Neural progenitor cell (in vitro differentiated cells): ENCODE measurements at regions not wholly inside any gene's neighbourhood (a gene's known extent, or its start where the extent isn't known, plus 50 kb on each side); places are given as distances from the start of the nearest gene placed in this dataset.

Experiments used
- EZH2 ChIP-seq: fragments of 200-600 bp; sonication (generic); IDR thresholded peaks from 2 replicates; pipeline ENCODE4 v1.6.1; 2017; ENCODE audit warnings: antibody characterized with exemption, mild to moderate bottlenecking, moderate library complexity
- EZH2phosphoT487 ChIP-seq: fragments of 200-600 bp; sonication (generic); IDR thresholded peaks from 2 replicates; pipeline ENCODE4 v1.6.1; 2017; ENCODE audit warnings: antibody characterized with exemption
- TF ChIP-seq, protein P1 (sequence below): fragments of 200-600 bp; sonication (generic); IDR thresholded peaks from 2 replicates; pipeline ENCODE4 v1.5.1; 2017; ENCODE audit warnings: antibody characterized with exemption, mild to moderate bottlenecking

DNA sequence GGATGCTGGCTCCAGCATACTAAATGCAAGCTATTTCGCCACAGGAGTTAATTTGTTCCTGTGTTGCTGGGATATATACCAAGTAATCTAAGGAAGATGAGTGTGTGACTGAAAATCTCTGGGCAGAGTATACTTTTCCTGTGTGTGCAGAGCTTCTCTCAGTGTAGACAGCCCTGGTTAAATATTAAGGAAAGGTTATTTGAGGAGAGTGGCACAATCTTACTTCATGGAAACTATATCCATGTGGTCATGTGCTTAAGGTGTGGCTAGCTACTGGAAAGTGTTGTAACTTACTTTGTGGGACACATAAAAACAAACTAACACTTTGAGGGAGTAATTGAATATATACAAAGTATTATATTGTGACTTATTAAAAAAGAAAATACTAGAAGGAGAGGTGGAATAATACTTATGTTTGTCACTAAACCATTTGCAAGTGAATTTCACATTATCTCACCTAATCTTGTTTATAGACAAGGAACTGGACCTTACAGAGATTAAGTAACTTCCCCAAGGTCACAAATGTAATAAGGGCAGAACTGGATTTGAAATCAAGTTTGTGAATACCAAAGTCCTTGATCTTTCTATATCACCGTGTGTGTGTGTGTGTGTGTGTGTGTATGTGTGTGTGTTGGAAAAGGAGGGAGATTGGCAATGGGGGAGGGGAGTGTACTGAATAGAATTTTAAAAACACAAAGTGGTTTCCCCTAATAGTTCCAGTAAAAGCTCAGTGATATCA lies 408.2 kb upstream of the NR3C2 start:
- TF ChIP-seq, protein P1, sequence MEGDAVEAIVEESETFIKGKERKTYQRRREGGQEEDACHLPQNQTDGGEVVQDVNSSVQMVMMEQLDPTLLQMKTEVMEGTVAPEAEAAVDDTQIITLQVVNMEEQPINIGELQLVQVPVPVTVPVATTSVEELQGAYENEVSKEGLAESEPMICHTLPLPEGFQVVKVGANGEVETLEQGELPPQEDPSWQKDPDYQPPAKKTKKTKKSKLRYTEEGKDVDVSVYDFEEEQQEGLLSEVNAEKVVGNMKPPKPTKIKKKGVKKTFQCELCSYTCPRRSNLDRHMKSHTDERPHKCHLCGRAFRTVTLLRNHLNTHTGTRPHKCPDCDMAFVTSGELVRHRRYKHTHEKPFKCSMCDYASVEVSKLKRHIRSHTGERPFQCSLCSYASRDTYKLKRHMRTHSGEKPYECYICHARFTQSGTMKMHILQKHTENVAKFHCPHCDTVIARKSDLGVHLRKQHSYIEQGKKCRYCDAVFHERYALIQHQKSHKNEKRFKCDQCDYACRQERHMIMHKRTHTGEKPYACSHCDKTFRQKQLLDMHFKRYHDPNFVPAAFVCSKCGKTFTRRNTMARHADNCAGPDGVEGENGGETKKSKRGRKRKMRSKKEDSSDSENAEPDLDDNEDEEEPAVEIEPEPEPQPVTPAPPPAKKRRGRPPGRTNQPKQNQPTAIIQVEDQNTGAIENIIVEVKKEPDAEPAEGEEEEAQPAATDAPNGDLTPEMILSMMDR: no peak
- TF ChIP-seq EZH2phosphoT487: no peak
- TF ChIP-seq EZH2: no peak
